ENCODE measurements at regions not wholly inside any gene's neighbourhood (a gene's known extent, or its start where the extent isn't known, plus 50 kb on each side); places are given as distances from the start of the nearest gene placed in this dataset.

GRCh38 chr4:156265407-156265806, 311.7 kb upstream of the CTSO start:
- RAD21 ChIA-PET (ENCODE audit: low non-redundant PET in 1 of 2, low total read pairs in 2 of 2, uncharacterized antibody in 2 of 2, unreplicated experiment in 2 of 2) = no interaction called here
- Histone ChIP-seq H2AFZ (ENCODE audit: low read depth, low read length, poor library complexity, severe bottlenecking) (no peak overlapping the region), H3K36me3 (ENCODE audit: control insufficient read depth in 1 of 2, insufficient read depth in 2 of 2, low read length in 2 of 2) (no peaks in the 10 kb centered on the region), H3K4me3 (replicated peaks in 1 of 2; ENCODE audit: low read depth in 1 of 2, low read length in 2 of 2) (no peak overlapping the region), H3K9me2 (ENCODE audit: insufficient read depth) (no peaks in the 10 kb centered on the region), H3K4me2 (ENCODE audit: low read length) (no peak overlapping the region), H3K27me3 (ENCODE audit: insufficient read depth, low read length) (no peaks in the 10 kb centered on the region), H3K9me3 (ENCODE audit: control insufficient read depth in 1 of 2, insufficient read depth in 1 of 2, low read depth in 1 of 2, low read length in 2 of 2) (no peaks in the 10 kb centered on the region), H4K20me1 (ENCODE audit: insufficient read depth) (no peaks in the 10 kb centered on the region), H3K79me2 (ENCODE audit: insufficient read depth, low read length) (no peaks in the 10 kb centered on the region), H3K9ac (ENCODE audit: low read length) (no peak overlapping the region), H3K27ac (ENCODE audit: low read depth, low read length) (no peak overlapping the region), H3K4me1 (ENCODE audit: control insufficient read depth in 1 of 2, insufficient read depth in 2 of 2, low read length in 2 of 2) (peaks cover 0 to 6% of the 10 kb centered on the region in 2 experiments; a peak in 1 of 4 replicates)
- intact Hi-C loops (cut with micrococcal nuclease) = no loop called here
- ATAC-seq = no peak
- TF ChIP-seq MAX (IDR thresholded peaks at IDR 0.05) = no peak
- no peak for TF ChIP-seq YY1 (IDR thresholded peaks at IDR 0.05; ENCODE audit: extremely low read depth, insufficient replicate concordance, low read depth, low read length)
- no peak for TF ChIP-seq POLR2AphosphoS5 (IDR thresholded peaks at IDR 0.05; ENCODE audit: low read depth, low read length)
- no peak for TF ChIP-seq JUND (IDR thresholded peaks at IDR 0.05)
- TF ChIP-seq SP1 (IDR thresholded peaks at IDR 0.05; ENCODE audit: low read depth) = no peak
- no peak for TF ChIP-seq FOSL1 (IDR thresholded peaks at IDR 0.05; ENCODE audit: low read depth)
- no peak for TF ChIP-seq SIN3A (IDR thresholded peaks at IDR 0.05; ENCODE audit: low read depth)
- TF ChIP-seq TCF7L2 (IDR thresholded peaks at IDR 0.05; ENCODE audit: borderline replicate concordance, extremely low read depth, insufficient read depth, insufficient read length) = no peak
- TF ChIP-seq ZBTB33 (IDR thresholded peaks at IDR 0.05; ENCODE audit: extremely low read depth, insufficient replicate concordance, low read length) = no peak
- no peak for TF ChIP-seq ZFX (IDR thresholded peaks at IDR 0.05)
- no peak for TF ChIP-seq CEBPB (IDR thresholded peaks at IDR 0.05; ENCODE audit: low read depth)
- TF ChIP-seq CTCF (IDR thresholded peaks at IDR 0.05 in 2 of 3, conservative IDR thresholded peaks at IDR 0.05 in 1 of 3; ENCODE audit: borderline replicate concordance in 1 of 3, insufficient read depth in 1 of 3, low read depth in 2 of 3, low read length in 2 of 3) = no peak
- TF ChIP-seq, protein P1, sequence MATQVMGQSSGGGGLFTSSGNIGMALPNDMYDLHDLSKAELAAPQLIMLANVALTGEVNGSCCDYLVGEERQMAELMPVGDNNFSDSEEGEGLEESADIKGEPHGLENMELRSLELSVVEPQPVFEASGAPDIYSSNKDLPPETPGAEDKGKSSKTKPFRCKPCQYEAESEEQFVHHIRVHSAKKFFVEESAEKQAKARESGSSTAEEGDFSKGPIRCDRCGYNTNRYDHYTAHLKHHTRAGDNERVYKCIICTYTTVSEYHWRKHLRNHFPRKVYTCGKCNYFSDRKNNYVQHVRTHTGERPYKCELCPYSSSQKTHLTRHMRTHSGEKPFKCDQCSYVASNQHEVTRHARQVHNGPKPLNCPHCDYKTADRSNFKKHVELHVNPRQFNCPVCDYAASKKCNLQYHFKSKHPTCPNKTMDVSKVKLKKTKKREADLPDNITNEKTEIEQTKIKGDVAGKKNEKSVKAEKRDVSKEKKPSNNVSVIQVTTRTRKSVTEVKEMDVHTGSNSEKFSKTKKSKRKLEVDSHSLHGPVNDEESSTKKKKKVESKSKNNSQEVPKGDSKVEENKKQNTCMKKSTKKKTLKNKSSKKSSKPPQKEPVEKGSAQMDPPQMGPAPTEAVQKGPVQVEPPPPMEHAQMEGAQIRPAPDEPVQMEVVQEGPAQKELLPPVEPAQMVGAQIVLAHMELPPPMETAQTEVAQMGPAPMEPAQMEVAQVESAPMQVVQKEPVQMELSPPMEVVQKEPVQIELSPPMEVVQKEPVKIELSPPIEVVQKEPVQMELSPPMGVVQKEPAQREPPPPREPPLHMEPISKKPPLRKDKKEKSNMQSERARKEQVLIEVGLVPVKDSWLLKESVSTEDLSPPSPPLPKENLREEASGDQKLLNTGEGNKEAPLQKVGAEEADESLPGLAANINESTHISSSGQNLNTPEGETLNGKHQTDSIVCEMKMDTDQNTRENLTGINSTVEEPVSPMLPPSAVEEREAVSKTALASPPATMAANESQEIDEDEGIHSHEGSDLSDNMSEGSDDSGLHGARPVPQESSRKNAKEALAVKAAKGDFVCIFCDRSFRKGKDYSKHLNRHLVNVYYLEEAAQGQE (IDR thresholded peaks at IDR 0.05; ENCODE audit: low read depth) = no peak
- no peak for TF ChIP-seq CBX3 (IDR thresholded peaks at IDR 0.05; ENCODE audit: low read depth)
- no peak for TF ChIP-seq ATF3 (IDR thresholded peaks at IDR 0.05)
- no peak for TF ChIP-seq EZH2 (IDR thresholded peaks at IDR 0.05)
- no peak for TF ChIP-seq POLR2A (IDR thresholded peaks at IDR 0.05; ENCODE audit: borderline replicate concordance, extremely low read depth, insufficient read depth, insufficient read length)
- no peak for TF ChIP-seq RAD21 (IDR thresholded peaks at IDR 0.05; ENCODE audit: low read depth)
- no peak for TF ChIP-seq EZH2phosphoT487 (IDR thresholded peaks at IDR 0.05; ENCODE audit: borderline replicate concordance)
- DNase-seq (ENCODE audit: low read depth, low spot score) = no peak
- CTCF ChIA-PET = no interaction called here
- no TSS peak for BruUV-seq (replicated peaks)
- POLR2A ChIA-PET = no interaction called here

Data from HCT116 (cell line).